ENCODE measurements at regions not wholly inside any gene's neighbourhood (a gene's known extent, or its start where the extent isn't known, plus 50 kb on each side); places are given as distances from the start of the nearest gene placed in this dataset.

DNA sequence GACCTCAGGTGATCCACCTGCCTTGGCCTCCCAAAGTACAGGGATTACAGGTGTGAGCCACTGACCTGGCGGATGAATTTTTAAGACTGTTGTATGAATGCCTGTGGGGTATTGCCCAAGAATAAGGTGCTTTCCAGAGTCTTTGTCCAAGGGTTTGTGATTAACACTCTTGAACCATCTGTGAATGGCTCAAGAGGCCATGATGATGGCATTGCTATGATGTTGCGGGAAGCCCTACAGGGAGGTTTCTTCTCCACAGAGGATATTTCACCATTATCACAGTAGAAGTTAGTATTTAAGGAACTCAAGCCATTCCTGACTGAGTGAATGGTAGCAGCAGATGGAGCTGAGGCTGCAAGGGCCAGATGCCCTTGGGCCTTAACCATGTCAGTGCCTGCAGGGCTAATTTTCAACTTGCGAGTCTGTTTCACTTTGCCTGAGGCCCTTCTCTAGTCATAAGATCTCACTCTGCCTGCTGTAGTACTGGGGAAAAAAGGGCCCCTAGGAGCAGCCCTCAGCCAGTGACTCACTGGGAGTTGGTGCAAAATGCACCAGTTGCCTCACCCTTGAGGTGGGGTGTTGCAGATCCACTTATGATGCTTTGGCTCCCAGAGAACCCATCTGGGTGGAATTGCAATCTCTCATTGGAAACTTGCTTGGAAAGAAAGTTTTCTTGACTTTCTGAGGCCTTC is 108.6 kb upstream of the FLRT2 start:
- TF ChIP-seq POLR2A (IDR thresholded peaks at IDR 0.05; ENCODE audit: low read length) (no peak), GATA1 (IDR thresholded peaks at IDR 0.05; ENCODE audit: low read depth, low read length) (no peak)

Measured in erythroblast (primary cell).